ENCODE measurements at regions not wholly inside any gene's neighbourhood (a gene's known extent, or its start where the extent isn't known, plus 50 kb on each side); places are given as distances from the start of the nearest gene placed in this dataset.

GRCh38 chr9:108001237-108001636 is 511.7 kb upstream of the KLF4 start:
- Histone ChIP-seq H3K27ac (ENCODE audit: insufficient read depth, low read depth, low read length) (no peak overlapping the region), H3K4me3 (replicated peaks in 1 of 3; ENCODE audit: insufficient read depth in 1 of 3, low read depth in 1 of 3, low read length in 3 of 3) (no peak overlapping the region), H3K9me3 (replicated peaks; ENCODE audit: control insufficient read depth, insufficient read depth, low read length) (no peaks in the 10 kb centered on the region), H3K36me3 (ENCODE audit: control insufficient read depth in 2 of 2, extremely low read depth in 1 of 2, insufficient read depth in 2 of 2, low read length in 2 of 2) (no peaks in the 10 kb centered on the region), H2AFZ (ENCODE audit: low read depth, low read length) (no peak overlapping the region), H3K4me1 (ENCODE audit: control insufficient read depth, extremely low read depth, insufficient read depth, low read length) (no peaks in the 10 kb centered on the region), H3K9me1 (replicated peaks; ENCODE audit: control insufficient read depth, extremely low read depth, insufficient read depth, low read length) (no peaks in the 10 kb centered on the region), H4K20me1 (replicated peaks; ENCODE audit: control insufficient read depth, extremely low read depth, insufficient read depth, low read length) (no peaks in the 10 kb centered on the region), H3K9ac (replicated peaks; ENCODE audit: extremely low read depth, insufficient read depth, low read length) (no peak overlapping the region), H3K79me2 (ENCODE audit: control insufficient read depth, insufficient read depth, low read length) (no peaks in the 10 kb centered on the region), H3K27me3 (ENCODE audit: control insufficient read depth in 2 of 2, insufficient read depth in 2 of 2, low read length in 2 of 2) (no peaks in the 10 kb centered on the region), H3K4me2 (ENCODE audit: insufficient read depth, low read length) (no peak overlapping the region)
- dilution Hi-C loops (cut with MboI; ENCODE audit: extremely low pct_ligation_motif_present, low sequenced_read_pairs) (no loop called here), intact Hi-C loops (cut with micrococcal nuclease) (no loop called here)
- no peak for TF ChIP-seq MYC (IDR thresholded peaks at IDR 0.05; ENCODE audit: low read depth, low read length)
- TF ChIP-seq FOS (IDR thresholded peaks at IDR 0.05; ENCODE audit: borderline replicate concordance, insufficient read depth, low read length) = peak; percentile 56
- POLR2A ChIA-PET = interaction anchor here (0.6 kb wide), 1 partner anchor 55 kb away, joined by 6 read pairs; no protein-coding TSS in a partner anchor
- CTCF ChIA-PET = interaction anchor here (1.0 to 1.1 kb wide), 2 partner anchors 9 to 12 kb away, joined by 3 read pairs; no protein-coding TSS in a partner anchor
- FAIRE-seq (no peak), DNase-seq (ENCODE audit: low read depth, low spot score) (peak; percentile 2)
- BruUV-seq (replicated peaks) = no TSS peak

- dilution Hi-C loops (cut with MboI; ENCODE audit: extremely low pct_ligation_motif_present, low sequenced_read_pairs) = no loop called here
- CTCF ChIA-PET = interaction anchor here (1.1 kb wide), 1 partner anchor 14 kb away, joined by 3 read pairs; no protein-coding TSS in a partner anchor
- H3K27ac ChIP-seq (ENCODE audit: insufficient read depth, low read depth, low read length) = no peak overlapping the region
- no peak overlapping the region for H3K4me2 ChIP-seq (ENCODE audit: insufficient read depth, low read length)
- H2AFZ ChIP-seq (ENCODE audit: low read depth, low read length) = no peak overlapping the region
- no peaks in the 10 kb centered on the region for H3K9me3 ChIP-seq (replicated peaks; ENCODE audit: control insufficient read depth, insufficient read depth, low read length)
- no peak for DNase-seq (ENCODE audit: low read depth, low spot score)
- POLR2A ChIA-PET = no interaction called here
- H3K79me2 ChIP-seq (ENCODE audit: control insufficient read depth, insufficient read depth, low read length) = no peaks in the 10 kb centered on the region
- no peaks in the 10 kb centered on the region for H3K27me3 ChIP-seq (ENCODE audit: control insufficient read depth in 2 of 2, insufficient read depth in 2 of 2, low read length in 2 of 2)
- no peaks in the 10 kb centered on the region for H3K4me1 ChIP-seq (ENCODE audit: control insufficient read depth, extremely low read depth, insufficient read depth, low read length)
- no peaks in the 10 kb centered on the region for H3K36me3 ChIP-seq (ENCODE audit: control insufficient read depth in 2 of 2, extremely low read depth in 1 of 2, insufficient read depth in 2 of 2, low read length in 2 of 2)
- intact Hi-C loops (cut with micrococcal nuclease) = loop anchor here (10.0 kb wide), 1 partner anchor 275 kb away; no protein-coding TSS in a partner anchor
- BruUV-seq (replicated peaks) = no TSS peak
- FAIRE-seq = no peak
- H3K9me1 ChIP-seq (replicated peaks; ENCODE audit: control insufficient read depth, extremely low read depth, insufficient read depth, low read length) = no peaks in the 10 kb centered on the region
- H4K20me1 ChIP-seq (replicated peaks; ENCODE audit: control insufficient read depth, extremely low read depth, insufficient read depth, low read length) = no peaks in the 10 kb centered on the region
- TF ChIP-seq EZH2 (IDR thresholded peaks at IDR 0.05; ENCODE audit: borderline replicate concordance, low read depth, low read length, severe bottlenecking) (no peak), MAX (IDR thresholded peaks at IDR 0.05; ENCODE audit: insufficient read depth, insufficient read length) (no peak)
- H3K4me3 ChIP-seq (replicated peaks in 1 of 3; ENCODE audit: insufficient read depth in 1 of 3, low read depth in 1 of 3, low read length in 3 of 3) = no peak overlapping the region
- no peak overlapping the region for H3K9ac ChIP-seq (replicated peaks; ENCODE audit: extremely low read depth, insufficient read depth, low read length)
These were observed 510.3 kb upstream of the KLF4 start for GRCh38 chr9:107999890-108000289.

Measured in endothelial cell of umbilical vein (primary cell).